ENCODE measurements at regions not wholly inside any gene's neighbourhood (a gene's known extent, or its start where the extent isn't known, plus 50 kb on each side); places are given as distances from the start of the nearest gene placed in this dataset.

GRCh38 chr15:89393056-89393455 is 58.4 kb upstream of the POLG start:
- Histone ChIP-seq H3K9me3 (ENCODE audit: severe bottlenecking) (no peaks in the 10 kb centered on the region), H3K4me3 (ENCODE audit: low read depth, low read length) (no peak overlapping the region), H3K36me3 (peaks cover 74% of the 10 kb centered on the region), H3K27ac (peak overlapping the region; percentile 95), H3K27me3 (ENCODE audit: insufficient read depth, low read depth, severe bottlenecking) (no peaks in the 10 kb centered on the region)
- no peak for TF ChIP-seq CTCF (IDR thresholded peaks at IDR 0.05; ENCODE audit: low read depth, low read length)
- no peak for DNase-seq

GRCh38 chr15:89391685-89392257 is 57.1 kb upstream of the POLG start:
- DNase-seq, result peak; percentile 98
- H3K27me3 ChIP-seq (ENCODE audit: insufficient read depth, low read depth, severe bottlenecking), result no peaks in the 10 kb centered on the region
- TF ChIP-seq CTCF (IDR thresholded peaks at IDR 0.05; ENCODE audit: low read depth, low read length), result no peak
- H3K4me3 ChIP-seq (ENCODE audit: low read depth, low read length), result no peak overlapping the region; the same call in 1 of the 2 replicates
- peaks cover 71% of the 10 kb centered on the region for H3K36me3 ChIP-seq
- H3K27ac ChIP-seq, result peak overlapping the region; percentile 95
- H3K9me3 ChIP-seq (ENCODE audit: severe bottlenecking), result no peaks in the 10 kb centered on the region

- Histone ChIP-seq H3K27me3 (ENCODE audit: insufficient read depth, low read depth, severe bottlenecking) (no peaks in the 10 kb centered on the region), H3K36me3 (peaks cover 61% of the 10 kb centered on the region), H3K9me3 (ENCODE audit: severe bottlenecking) (no peaks in the 10 kb centered on the region), H3K27ac (peak overlapping the region; percentile 95), H3K4me3 (ENCODE audit: low read depth, low read length) (no peak overlapping the region; the same call in 1 of the 2 replicates)
- peak; percentile 95 for DNase-seq
- no peak for TF ChIP-seq CTCF (IDR thresholded peaks at IDR 0.05; ENCODE audit: low read depth, low read length)
These were observed 55.4 kb upstream of the POLG start for GRCh38 chr15:89389841-89390603.

GRCh38 chr15:89387140-89387903 is 52.7 kb upstream of the POLG start:
- Histone ChIP-seq H3K4me3 (ENCODE audit: low read depth, low read length) (no peak overlapping the region), H3K9me3 (ENCODE audit: severe bottlenecking) (no peaks in the 10 kb centered on the region), H3K27ac (peak overlapping the region; percentile 95), H3K36me3 (peaks cover 57% of the 10 kb centered on the region), H3K27me3 (ENCODE audit: insufficient read depth, low read depth, severe bottlenecking) (no peaks in the 10 kb centered on the region)
- no peak for TF ChIP-seq CTCF (IDR thresholded peaks at IDR 0.05; ENCODE audit: low read depth, low read length)
- no peak for DNase-seq

- no peaks in the 10 kb centered on the region for H3K9me3 ChIP-seq (ENCODE audit: severe bottlenecking)
- no peak overlapping the region for H3K27ac ChIP-seq
- H3K36me3 ChIP-seq, result peaks cover 62% of the 10 kb centered on the region
- no peaks in the 10 kb centered on the region for H3K27me3 ChIP-seq (ENCODE audit: insufficient read depth, low read depth, severe bottlenecking)
- no peak for TF ChIP-seq CTCF (IDR thresholded peaks at IDR 0.05; ENCODE audit: low read depth, low read length)
- H3K4me3 ChIP-seq (ENCODE audit: low read depth, low read length), result no peak overlapping the region
- DNase-seq, result no peak
These were observed 51.1 kb upstream of the POLG start for GRCh38 chr15:89385596-89386331.
